GM21529 (cell line): ENCODE measurements at regions not wholly inside any gene's neighbourhood (a gene's known extent, or its start where the extent isn't known, plus 50 kb on each side); places are given as distances from the start of the nearest gene placed in this dataset.
"Not testable (repeated sequence)": the region's sequence is repeated elsewhere in the genome, so short reads cannot be mapped to it uniquely, and the experiment has no call there.

Experiments
- ATAC-seq: cut with Tn5 transposase; IDR thresholded peaks from one replicate; pipeline ENCODE4 v1.9.1; 2021; ENCODE audit not compliant: unreplicated experiment

- no peak for ATAC-seq
These were observed 342.2 kb upstream of the GALNT5 start for GRCh38 chr2:156915332-156915731.

DNA sequence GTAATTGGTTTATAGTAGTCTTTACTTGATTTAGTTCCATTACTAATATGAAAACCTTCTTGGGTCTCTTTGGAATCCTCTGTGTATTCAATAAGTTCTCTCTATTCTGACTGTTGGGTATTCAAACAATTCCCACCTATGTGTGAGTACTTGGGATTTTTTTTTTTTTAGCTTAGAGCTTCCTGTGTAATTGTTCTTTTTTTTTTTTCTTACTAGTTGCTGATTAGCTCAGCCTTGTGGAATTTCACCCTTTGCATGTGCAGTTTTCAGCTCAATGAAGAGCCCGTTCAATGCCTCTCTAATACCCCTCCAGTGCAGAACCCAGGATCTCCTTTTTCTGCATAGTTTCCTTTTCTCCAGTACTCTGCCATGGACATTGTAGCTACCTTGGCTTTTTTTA, 339.1 kb upstream of the GALNT5 start:
- no peak for ATAC-seq

DNA sequence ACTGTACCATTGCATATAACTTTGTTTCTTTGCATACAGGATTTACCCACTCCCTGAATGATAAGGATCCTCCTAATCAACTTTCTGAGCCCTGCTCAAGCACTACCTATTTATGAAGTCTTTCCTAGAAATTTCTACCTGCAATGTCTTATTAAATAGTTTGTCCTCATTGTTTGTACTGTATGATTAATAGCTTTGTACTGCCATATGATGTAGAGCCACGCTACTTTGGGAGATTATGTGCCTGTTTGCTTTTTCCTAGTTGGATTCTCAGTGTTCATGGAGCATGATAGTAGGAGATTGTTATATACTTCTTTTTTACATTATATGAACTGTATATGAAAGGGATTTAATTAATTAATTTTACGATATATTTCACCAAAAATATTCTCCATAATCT, 327.1 kb upstream of the GALNT5 start:
- no peak for ATAC-seq

DNA sequence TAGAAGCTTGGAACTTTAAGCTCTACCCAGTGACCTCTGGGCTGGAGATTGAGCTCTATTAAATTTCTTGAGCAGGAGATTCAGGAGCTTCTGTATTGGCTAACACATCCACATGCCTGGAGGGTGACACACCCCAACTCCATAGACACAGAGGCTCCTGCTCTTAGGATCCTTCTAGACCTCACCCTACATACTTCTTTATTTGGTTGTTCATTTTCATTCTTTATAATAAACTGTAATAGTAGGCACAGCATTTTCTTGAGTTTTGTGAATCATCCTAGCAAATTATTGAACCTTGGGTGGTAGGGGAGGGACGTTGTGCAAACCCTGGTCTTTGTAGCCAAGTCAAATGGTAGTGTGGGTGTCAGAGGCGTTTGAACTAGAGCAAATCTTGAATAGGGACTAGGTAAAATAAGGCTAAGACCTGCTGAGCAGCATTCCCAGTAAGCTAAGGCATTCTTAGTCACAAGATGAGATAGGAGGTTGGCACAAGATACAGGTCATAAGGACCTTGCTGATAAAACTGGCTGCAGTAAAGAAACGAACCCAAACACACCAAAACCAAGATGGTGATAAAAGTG, 323.8 kb upstream of the GALNT5 start:
- no peak for ATAC-seq

DNA sequence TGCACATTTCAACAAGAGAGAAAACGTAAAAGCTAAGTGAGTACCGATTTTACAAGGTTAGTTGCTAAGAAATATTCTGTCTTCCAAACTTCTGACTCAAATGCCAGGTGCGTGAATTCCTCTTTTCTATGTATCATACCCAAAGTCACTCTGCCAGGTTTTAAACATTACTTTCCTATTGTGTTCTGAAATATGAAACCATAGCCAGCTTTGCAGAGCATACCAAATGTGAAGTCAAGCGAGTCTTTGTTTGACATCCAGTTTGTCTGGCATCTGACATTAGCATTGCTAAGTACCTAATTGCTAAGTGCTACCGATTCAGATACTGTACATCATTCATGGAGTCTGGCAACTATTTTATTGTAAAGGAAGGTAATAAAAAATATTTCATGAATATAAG, 321.9 kb upstream of the GALNT5 start:
- no peak for ATAC-seq

- ATAC-seq, result no peak
These were observed 320.1 kb upstream of the GALNT5 start for GRCh38 chr2:156937430-156937829.

- no peak for ATAC-seq
These were observed 312.6 kb upstream of the GALNT5 start for GRCh38 chr2:156944871-156945270.

DNA sequence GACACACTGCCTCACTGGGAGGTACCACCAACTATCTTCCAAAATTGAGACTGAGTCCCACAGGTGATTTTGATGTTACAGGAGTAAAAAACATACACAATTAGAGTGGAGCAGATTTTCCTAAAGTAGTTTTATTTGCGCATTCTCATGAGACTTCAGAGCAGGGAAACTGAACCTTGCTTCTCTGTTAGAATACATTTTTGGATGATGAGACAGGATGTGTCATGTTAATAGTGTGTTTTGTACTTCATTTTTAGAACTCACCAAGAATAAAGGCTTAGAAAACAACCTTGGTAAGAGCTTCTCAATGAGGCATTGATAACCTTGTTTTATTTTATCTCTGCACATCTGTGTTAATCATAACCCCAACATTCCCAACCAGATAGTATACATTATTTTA, 310.2 kb upstream of the GALNT5 start:
- ATAC-seq, result no peak

DNA sequence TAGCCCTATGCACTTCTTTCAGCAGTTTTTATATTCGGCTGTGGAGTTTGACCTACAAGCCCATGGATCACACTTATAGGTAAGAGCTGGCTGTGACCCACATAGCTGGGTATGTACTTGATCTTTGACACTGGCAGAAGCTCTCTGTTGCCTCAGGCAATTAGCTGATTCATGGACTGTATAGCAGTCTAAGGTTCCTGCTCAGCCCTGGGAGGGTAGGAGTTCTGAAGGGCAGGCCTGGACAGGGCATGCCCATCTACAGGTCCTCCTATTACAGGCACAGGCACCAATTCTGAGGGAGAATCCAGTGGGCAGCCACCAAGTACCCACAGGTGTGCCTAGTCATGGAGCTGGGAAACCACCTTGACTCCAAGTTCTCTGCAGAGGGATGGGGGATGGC, 301.8 kb upstream of the GALNT5 start:
- ATAC-seq, result no peak

DNA sequence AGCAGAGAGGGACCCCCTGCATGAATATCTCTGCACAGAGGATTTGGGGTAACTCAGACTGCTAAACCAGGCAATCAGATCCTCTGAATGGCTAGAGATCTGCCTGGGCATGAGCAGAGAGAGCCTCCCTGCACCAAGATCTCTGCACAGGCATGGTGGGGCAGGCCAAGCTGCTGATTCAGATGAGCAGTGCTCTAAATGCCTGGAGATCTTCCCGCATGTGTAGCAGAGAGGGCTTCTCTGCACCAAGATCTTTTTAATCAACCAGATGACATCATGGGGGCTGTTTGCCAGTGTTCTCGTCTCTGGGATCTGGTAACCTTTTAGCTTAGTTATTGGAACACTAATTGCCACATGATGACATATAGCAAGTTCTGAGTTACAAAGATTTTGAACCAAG, 301.3 kb upstream of the GALNT5 start:
- no peak for ATAC-seq

- ATAC-seq, result no peak
These were observed 299.1 kb upstream of the GALNT5 start for GRCh38 chr2:156958374-156958773.

- ATAC-seq, result no peak
These were observed 298.0 kb upstream of the GALNT5 start for GRCh38 chr2:156959481-156959880.

DNA sequence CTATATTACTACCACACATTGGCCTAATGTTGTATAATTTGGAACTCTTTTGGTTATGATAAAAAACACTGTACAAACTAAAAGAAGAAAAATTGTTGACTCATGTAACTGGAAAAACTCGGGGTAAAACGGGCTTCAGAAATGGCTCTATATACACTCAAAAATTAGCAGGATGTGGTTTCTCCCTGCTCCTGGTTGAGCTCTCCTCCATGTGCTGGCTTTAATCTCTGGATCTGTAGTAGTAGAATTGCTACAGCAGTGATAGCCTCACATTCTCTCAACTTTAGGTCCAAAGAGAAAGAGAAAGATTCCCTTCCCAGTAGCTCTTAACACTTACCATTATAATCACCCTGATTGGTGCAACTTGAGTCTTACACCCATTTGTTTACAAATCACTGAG, 274.9 kb upstream of the GALNT5 start:
- ATAC-seq, result no peak

DNA sequence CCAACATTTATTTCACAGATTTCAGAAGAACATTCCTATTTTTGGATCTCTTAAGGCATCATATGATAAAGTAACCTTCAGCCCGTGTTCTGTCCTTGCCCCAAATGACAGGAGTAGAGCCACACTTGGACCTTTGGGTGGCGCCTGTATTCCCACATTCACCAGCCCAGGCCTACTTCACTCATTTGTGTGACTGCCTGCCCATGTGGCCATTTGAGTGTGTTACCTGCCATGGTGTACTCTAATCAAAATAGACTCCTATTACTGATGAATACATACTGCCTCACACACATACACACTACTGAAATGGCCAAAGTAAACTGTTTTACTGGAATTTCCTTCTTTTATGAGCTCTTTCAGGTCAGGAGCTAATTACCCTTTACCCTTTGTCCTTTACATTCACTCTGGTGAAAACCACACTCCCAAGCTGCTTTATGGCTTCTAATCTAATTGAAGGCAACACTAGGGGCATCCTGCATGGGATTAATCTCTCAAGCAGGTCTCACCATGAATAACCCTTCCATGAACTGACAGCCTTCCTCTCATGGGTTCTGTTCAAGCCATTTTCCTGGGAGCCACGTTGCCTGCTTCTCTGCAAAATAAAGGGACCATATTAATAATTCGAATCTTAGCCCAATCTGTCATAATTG, 271.0 kb upstream of the GALNT5 start:
- ATAC-seq, result no peak

GRCh38 chr2:156999661-157000060, 257.8 kb upstream of the GALNT5 start:
- no peak for ATAC-seq

DNA sequence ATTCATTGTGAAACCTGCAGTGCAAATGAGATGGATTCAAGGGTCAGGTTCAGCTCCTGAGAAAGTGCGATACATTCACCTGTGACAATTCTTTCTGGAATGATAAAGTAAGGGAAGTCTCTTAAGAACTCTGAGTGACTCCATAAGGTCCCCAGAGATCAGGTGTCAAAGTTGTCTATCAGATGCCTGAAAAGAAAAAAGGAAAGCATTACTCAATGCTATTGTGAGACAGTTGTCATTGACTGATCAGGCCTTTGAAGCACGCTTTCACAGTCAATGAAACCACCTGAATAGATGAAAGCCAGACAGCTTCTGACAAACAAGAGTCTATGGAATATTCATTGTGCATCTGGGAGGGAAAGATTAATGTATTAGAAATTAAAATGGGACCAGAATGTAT, 252.7 kb upstream of the GALNT5 start:
- ATAC-seq, result no peak

- ATAC-seq, result no peak
These were observed 242.4 kb upstream of the GALNT5 start for GRCh38 chr2:157015015-157015575.

- not testable (repeated sequence) for ATAC-seq
These were observed 234.2 kb upstream of the GALNT5 start for GRCh38 chr2:157023264-157023663.

GRCh38 chr2:157024129-157024528, 233.4 kb upstream of the GALNT5 start:
- ATAC-seq, result no peak

DNA sequence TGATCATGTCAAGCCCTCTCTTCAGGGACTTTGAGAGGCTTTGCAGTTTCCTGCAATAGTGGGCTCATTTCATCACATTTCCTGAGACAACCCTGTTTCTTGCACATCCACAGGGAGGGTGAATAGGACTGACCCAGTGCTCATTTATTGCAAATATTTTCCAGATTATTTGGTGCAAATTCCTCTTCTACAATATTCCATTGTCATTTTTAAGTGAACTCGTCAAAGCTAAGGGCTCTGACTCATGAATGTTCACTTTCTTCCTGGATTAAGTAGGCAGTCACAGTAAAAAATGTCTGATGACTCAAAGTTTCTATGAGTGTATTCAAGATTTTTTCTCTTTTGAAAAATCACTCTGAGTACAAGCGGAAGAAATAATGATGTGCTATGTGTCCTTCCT, 225.5 kb upstream of the GALNT5 start:
- ATAC-seq, result no peak

DNA sequence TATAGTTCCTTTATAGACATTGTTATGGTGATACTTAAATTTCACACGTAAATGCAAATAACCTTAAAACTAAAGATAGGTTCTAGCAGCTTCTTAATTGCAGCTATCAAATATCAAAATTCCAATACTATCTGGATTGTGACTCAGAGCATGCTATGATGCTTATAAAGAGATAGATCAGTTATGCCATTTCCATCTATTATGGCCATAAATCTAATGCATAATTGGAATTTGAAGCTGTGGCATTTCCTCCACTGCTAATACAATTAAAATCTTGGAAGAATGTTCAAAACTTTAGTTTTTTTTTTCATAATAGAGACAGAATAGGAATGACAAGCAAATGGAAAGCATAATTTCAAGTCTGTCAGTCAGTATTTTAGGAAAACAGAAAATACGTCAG, 220.8 kb upstream of the GALNT5 start:
- no peak for ATAC-seq

GRCh38 chr2:157043786-157044185, 213.7 kb upstream of the GALNT5 start:
- no peak for ATAC-seq

GRCh38 chr2:157046396-157046795, 211.1 kb upstream of the GALNT5 start:
- ATAC-seq, result no peak
